Fibroblast of mammary gland (primary cell): ENCODE measurements at regions not wholly inside any gene's neighbourhood (a gene's known extent, or its start where the extent isn't known, plus 50 kb on each side); places are given as distances from the start of the nearest gene placed in this dataset.

Experiments
- DNase-seq: peaks from one replicate; pipeline ENCODE4 v3.0.0-alpha.2; 2010; ENCODE audit warnings: low read depth
- H3K4me3 ChIP-seq: 2 replicates; pipeline ENCODE4 v1.5.1; 2011; ENCODE audit warnings: low read depth, mild to moderate bottlenecking, low read length, moderate library complexity; ENCODE audit not compliant: control insufficient read depth
- CTCF ChIP-seq: conservative IDR thresholded peaks from 2 replicates; pipeline ENCODE4 v1.5.1; 2011; ENCODE audit warnings: low read depth, low read length, inconsistent platforms; ENCODE audit not compliant: control insufficient read depth, insufficient read depth

- no peak overlapping the region for H3K4me3 ChIP-seq
- no peak for TF ChIP-seq CTCF
- no peak for DNase-seq
Observed at GRCh38 chr2:56803596-56803995, 619.8 kb downstream of the CCDC85A start.

GRCh38 chr2:56806924-56807323, 623.1 kb downstream of the CCDC85A start:
- TF ChIP-seq CTCF, result no peak
- no peak overlapping the region for H3K4me3 ChIP-seq
- no peak for DNase-seq

GRCh38 chr2:56807861-56808260, 624.1 kb downstream of the CCDC85A start:
- no peak for TF ChIP-seq CTCF
- no peak for DNase-seq
- no peak overlapping the region for H3K4me3 ChIP-seq

GRCh38 chr2:56811401-56811800, 627.6 kb downstream of the CCDC85A start:
- TF ChIP-seq CTCF, result no peak
- DNase-seq, result no peak
- no peak overlapping the region for H3K4me3 ChIP-seq

- TF ChIP-seq CTCF, result no peak
- DNase-seq, result no peak
- no peak overlapping the region for H3K4me3 ChIP-seq
Observed at GRCh38 chr2:56812432-56812831, 628.6 kb downstream of the CCDC85A start.

GRCh38 chr2:56813490-56813889, 629.7 kb downstream of the CCDC85A start:
- TF ChIP-seq CTCF, result no peak
- no peak overlapping the region for H3K4me3 ChIP-seq
- no peak for DNase-seq

GRCh38 chr2:56816666-56817065, 632.9 kb downstream of the CCDC85A start:
- TF ChIP-seq CTCF, result no peak
- no peak for DNase-seq
- H3K4me3 ChIP-seq, result no peak overlapping the region
